OCI-LY3 (cell line): ENCODE measurements at regions not wholly inside any gene's neighbourhood (a gene's known extent, or its start where the extent isn't known, plus 50 kb on each side); places are given as distances from the start of the nearest gene placed in this dataset.

ENCODE experiments used
- H2AFZ ChIP-seq: fragments of 200-600, 300-600 bp; shearing (Covaris generic); 2 replicates; pipeline ENCODE4 v1.6.0; 2014; ENCODE audit warnings: antibody characterized with exemption, low read depth, low read length
- H3K27ac ChIP-seq: fragments of 200-600, 300-600 bp; sonication (generic); 2 replicates; pipeline ENCODE4 v1.5.1; 2014; ENCODE audit warnings: mild to moderate bottlenecking, low read length, moderate library complexity, mixed read lengths
- H3K27me3 ChIP-seq: fragments of 200-600, 300-600 bp; sonication (generic); 2 replicates; pipeline ENCODE4 v1.6.1; 2014; ENCODE audit warnings: low read depth, low read length, mixed read lengths
- H3K36me3 ChIP-seq: fragments of 200-600, 300-600 bp; sonication (generic); replicated peaks from 2 replicates; pipeline ENCODE3; 2014; ENCODE audit warnings: low read depth, low read length, mixed read lengths
- H3K4me1 ChIP-seq: fragments of 300-600, 200-600 bp; sonication (generic); 2 replicates; pipeline ENCODE4 v1.6.1; 2014; ENCODE audit warnings: low read length, mixed read lengths
- H3K4me2 ChIP-seq: fragments of 200-600, 300-600 bp; sonication (generic); 2 replicates; pipeline ENCODE4 v1.6.1; 2014; ENCODE audit warnings: low read length, mixed read lengths
- H3K4me3 ChIP-seq: fragments of 300-600, 200-600 bp; sonication (generic); 2 replicates; pipeline ENCODE4 v1.5.1; 2014; ENCODE audit warnings: antibody characterized with exemption, mild to moderate bottlenecking, low read length, moderate library complexity
- H3K79me2 ChIP-seq: fragments of 300-600, 200-600 bp; shearing (Covaris generic); 2 replicates; pipeline ENCODE4 v1.6.1; 2014; ENCODE audit warnings: mild to moderate bottlenecking, low read length, mixed read lengths
- H3K9ac ChIP-seq: fragments of 300-600, 200-600 bp; shearing (Covaris generic); 2 replicates; pipeline ENCODE4 v1.6.0; 2014; ENCODE audit warnings: mild to moderate bottlenecking, low read length, moderate library complexity
- H3K9me3 ChIP-seq: fragments of 200-600, 300-600 bp; shearing (Covaris generic); 2 replicates; pipeline ENCODE4 v1.6.1; 2014; ENCODE audit warnings: low read length, mixed read lengths; ENCODE audit not compliant: insufficient read depth
- H4K20me1 ChIP-seq: fragments of 200-600, 300-600 bp; sonication (generic); 2 replicates; pipeline ENCODE4 v1.6.1; 2016; ENCODE audit warnings: low read length, mixed read lengths; ENCODE audit not compliant: insufficient read depth
- CTCF ChIP-seq: fragments of 200-600, 300-600 bp; sonication (generic); IDR thresholded peaks from 2 replicates; pipeline ENCODE4 v1.5.1; 2014; ENCODE audit warnings: antibody characterized with exemption, low read length, low read depth
- EZH2phosphoT487 ChIP-seq: fragments of 200-600 bp; shearing (Covaris generic); IDR thresholded peaks from 2 replicates; pipeline ENCODE4 v1.6.1; 2018; ENCODE audit warnings: antibody characterized with exemption, mixed run types, low read depth

- no peaks in the 10 kb centered on the region for H4K20me1 ChIP-seq
- H3K9ac ChIP-seq = no peak overlapping the region
- no peak overlapping the region for H3K4me3 ChIP-seq
- H3K27ac ChIP-seq = no peak overlapping the region
- H2AFZ ChIP-seq = no peak overlapping the region
- no peak overlapping the region for H3K4me2 ChIP-seq
- no peaks in the 10 kb centered on the region for H3K36me3 ChIP-seq
- no peaks in the 10 kb centered on the region for H3K4me1 ChIP-seq
- TF ChIP-seq CTCF (no peak), EZH2phosphoT487 (no peak)
- no peaks in the 10 kb centered on the region for H3K79me2 ChIP-seq
- H3K9me3 ChIP-seq = no peaks in the 10 kb centered on the region
- no peaks in the 10 kb centered on the region for H3K27me3 ChIP-seq
Observed at GRCh38 chr5:98173334-98173733, 600.1 kb upstream of the RGMB start.

GRCh38 chr5:98175474-98175873 is 598.0 kb upstream of the RGMB start:
- no peaks in the 10 kb centered on the region for H4K20me1 ChIP-seq
- H3K79me2 ChIP-seq = no peaks in the 10 kb centered on the region
- no peak overlapping the region for H3K27ac ChIP-seq
- TF ChIP-seq CTCF (no peak), EZH2phosphoT487 (no peak)
- H3K4me1 ChIP-seq = no peaks in the 10 kb centered on the region
- no peak overlapping the region for H3K9ac ChIP-seq
- no peaks in the 10 kb centered on the region for H3K36me3 ChIP-seq
- no peak overlapping the region for H2AFZ ChIP-seq
- no peaks in the 10 kb centered on the region for H3K27me3 ChIP-seq
- no peaks in the 10 kb centered on the region for H3K9me3 ChIP-seq
- H3K4me2 ChIP-seq = no peak overlapping the region
- no peak overlapping the region for H3K4me3 ChIP-seq

- Histone ChIP-seq H2AFZ (no peak overlapping the region), H3K27me3 (no peaks in the 10 kb centered on the region), H3K79me2 (no peaks in the 10 kb centered on the region), H3K4me2 (no peak overlapping the region), H3K9ac (no peak overlapping the region), H3K9me3 (no peaks in the 10 kb centered on the region), H3K36me3 (no peaks in the 10 kb centered on the region), H3K4me1 (no peaks in the 10 kb centered on the region), H3K4me3 (no peak overlapping the region), H3K27ac (no peak overlapping the region), H4K20me1 (no peaks in the 10 kb centered on the region)
- TF ChIP-seq CTCF (no peak), EZH2phosphoT487 (no peak)
Observed at GRCh38 chr5:98179791-98180755, 593.4 kb upstream of the RGMB start.

- Histone ChIP-seq H3K36me3 (no peaks in the 10 kb centered on the region), H3K4me1 (no peaks in the 10 kb centered on the region), H3K27me3 (no peaks in the 10 kb centered on the region), H3K27ac (no peak overlapping the region), H3K79me2 (no peaks in the 10 kb centered on the region), H3K4me2 (no peak overlapping the region), H2AFZ (no peak overlapping the region), H3K9ac (no peak overlapping the region), H3K4me3 (no peak overlapping the region), H3K9me3 (no peaks in the 10 kb centered on the region), H4K20me1 (no peaks in the 10 kb centered on the region)
- TF ChIP-seq CTCF = no peak
- TF ChIP-seq EZH2phosphoT487 = no peak
Observed at GRCh38 chr5:98186128-98186527, 587.3 kb upstream of the RGMB start.
